ENCODE measurements at regions not wholly inside any gene's neighbourhood (a gene's known extent, or its start where the extent isn't known, plus 50 kb on each side); places are given as distances from the start of the nearest gene placed in this dataset.

GRCh38 chr7:106606120-106606519 lies 54.8 kb downstream of the CCDC71L start:
- Histone ChIP-seq H3K4me1 (ENCODE audit: control insufficient read depth, insufficient read depth, low read length) (no peaks in the 10 kb centered on the region), H3K9me3 (ENCODE audit: control insufficient read depth, insufficient read depth, low read depth, low read length) (no peaks in the 10 kb centered on the region), H3K36me3 (ENCODE audit: control insufficient read depth in 2 of 2, insufficient read depth in 1 of 2, low read length in 2 of 2) (no peaks in the 10 kb centered on the region), H3K4me3 (ENCODE audit: low read depth, low read length) (no peak overlapping the region), H3K27ac (ENCODE audit: extremely low read depth, low read depth, low read length) (no peak overlapping the region)
- POLR2A ChIA-PET: no interaction called here
- CTCF ChIA-PET: no interaction called here
- TF ChIP-seq ZNF544 (tag by site-specific recombination; IDR thresholded peaks at IDR 0.05): no peak
- TF ChIP-seq, protein P1, sequence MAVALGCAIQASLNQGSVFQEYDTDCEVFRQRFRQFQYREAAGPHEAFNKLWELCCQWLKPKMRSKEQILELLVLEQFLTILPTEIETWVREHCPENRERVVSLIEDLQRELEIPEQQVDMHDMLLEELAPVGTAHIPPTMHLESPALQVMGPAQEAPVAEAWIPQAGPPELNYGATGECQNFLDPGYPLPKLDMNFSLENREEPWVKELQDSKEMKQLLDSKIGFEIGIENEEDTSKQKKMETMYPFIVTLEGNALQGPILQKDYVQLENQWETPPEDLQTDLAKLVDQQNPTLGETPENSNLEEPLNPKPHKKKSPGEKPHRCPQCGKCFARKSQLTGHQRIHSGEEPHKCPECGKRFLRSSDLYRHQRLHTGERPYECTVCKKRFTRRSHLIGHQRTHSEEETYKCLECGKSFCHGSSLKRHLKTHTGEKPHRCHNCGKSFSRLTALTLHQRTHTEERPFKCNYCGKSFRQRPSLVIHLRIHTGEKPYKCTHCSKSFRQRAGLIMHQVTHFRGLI (tag by site-specific recombination; IDR thresholded peaks at IDR 0.05): no peak
- no peak for TF ChIP-seq ZNF140 (tag by site-specific recombination; IDR thresholded peaks at IDR 0.05)
- no peak for TF ChIP-seq ZNF792 (tag by site-specific recombination; IDR thresholded peaks at IDR 0.05)

- no peaks in the 10 kb centered on the region for H3K4me1 ChIP-seq (ENCODE audit: control insufficient read depth, insufficient read depth, low read length)
- no peaks in the 10 kb centered on the region for H3K9me3 ChIP-seq (ENCODE audit: control insufficient read depth, insufficient read depth, low read depth, low read length)
- H3K27ac ChIP-seq (ENCODE audit: extremely low read depth, low read depth, low read length): no peak overlapping the region
- POLR2A ChIA-PET: no interaction called here
- CTCF ChIA-PET: interaction anchor here (0.6 kb wide), 1 partner anchor 59 kb away, joined by 3 read pairs; no protein-coding TSS in a partner anchor
- H3K4me3 ChIP-seq (ENCODE audit: low read depth, low read length): no peak overlapping the region
- TF ChIP-seq ZBTB44 (tag by site-specific recombination; IDR thresholded peaks at IDR 0.05) (no peak), EGR2 (tag by site-specific recombination; IDR thresholded peaks at IDR 0.05; ENCODE audit: low read depth) (no peak), ZNF791 (tag by site-specific recombination; IDR thresholded peaks at IDR 0.05) (no peak), GLIS2 (tag by site-specific recombination; IDR thresholded peaks at IDR 0.05) (no peak), GLI4 (tag by site-specific recombination; IDR thresholded peaks at IDR 0.05) (no peak), ZNF837 (tag by site-specific recombination; IDR thresholded peaks at IDR 0.05) (no peak), ZNF514 (tag by site-specific recombination; IDR thresholded peaks at IDR 0.05) (no peak), HOXA7 (CRISPR knock-in tag; IDR thresholded peaks at IDR 0.05; ENCODE audit: borderline replicate concordance) (no peak), ZNF121 (tag by site-specific recombination; IDR thresholded peaks at IDR 0.05) (no peak), ZNF248 (tag by site-specific recombination; IDR thresholded peaks at IDR 0.05) (no peak), ZNF549 (tag by site-specific recombination; IDR thresholded peaks at IDR 0.05) (no peak), SETDB1 (IDR thresholded peaks at IDR 0.05; ENCODE audit: insufficient read length, low read length) (no peak), KLF1 (tag by site-specific recombination; IDR thresholded peaks at IDR 0.05) (no peak), ZNF112 (tag by site-specific recombination; IDR thresholded peaks at IDR 0.05) (no peak), ZNF311 (tag by site-specific recombination; IDR thresholded peaks at IDR 0.05; ENCODE audit: borderline replicate concordance) (no peak)
- no peaks in the 10 kb centered on the region for H3K36me3 ChIP-seq (ENCODE audit: control insufficient read depth in 2 of 2, insufficient read depth in 1 of 2, low read length in 2 of 2)
These were observed 56.0 kb downstream of the CCDC71L start for GRCh38 chr7:106604971-106605370.

- TF ChIP-seq CTCF (tag by site-specific recombination; IDR thresholded peaks at IDR 0.05) (no peak), ZNF280D (tag by site-specific recombination; IDR thresholded peaks at IDR 0.05) (no peak), ZNF768 (tag by site-specific recombination; IDR thresholded peaks at IDR 0.05) (no peak)
- TF ChIP-seq, protein P2, sequence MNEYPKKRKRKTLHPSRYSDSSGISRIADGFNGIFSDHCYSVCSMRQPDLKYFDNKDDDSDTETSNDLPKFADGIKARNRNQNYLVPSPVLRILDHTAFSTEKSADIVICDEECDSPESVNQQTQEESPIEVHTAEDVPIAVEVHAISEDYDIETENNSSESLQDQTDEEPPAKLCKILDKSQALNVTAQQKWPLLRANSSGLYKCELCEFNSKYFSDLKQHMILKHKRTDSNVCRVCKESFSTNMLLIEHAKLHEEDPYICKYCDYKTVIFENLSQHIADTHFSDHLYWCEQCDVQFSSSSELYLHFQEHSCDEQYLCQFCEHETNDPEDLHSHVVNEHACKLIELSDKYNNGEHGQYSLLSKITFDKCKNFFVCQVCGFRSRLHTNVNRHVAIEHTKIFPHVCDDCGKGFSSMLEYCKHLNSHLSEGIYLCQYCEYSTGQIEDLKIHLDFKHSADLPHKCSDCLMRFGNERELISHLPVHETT (tag by site-specific recombination; IDR thresholded peaks at IDR 0.05): no peak
- ChIA-PET CTCF (no interaction called here), POLR2A (no interaction called here)
These were observed 56.5 kb downstream of the CCDC71L start for GRCh38 chr7:106604303-106604924.

More at GRCh38 chr7:106604303-106604924, 56.5 kb downstream of the CCDC71L start:
- no peak overlapping the region for H3K4me3 ChIP-seq (ENCODE audit: low read depth, low read length)
- H3K27ac ChIP-seq (ENCODE audit: extremely low read depth, low read depth, low read length): no peak overlapping the region
- H3K36me3 ChIP-seq (ENCODE audit: control insufficient read depth in 2 of 2, insufficient read depth in 1 of 2, low read length in 2 of 2): no peaks in the 10 kb centered on the region
- H3K9me3 ChIP-seq (ENCODE audit: control insufficient read depth, insufficient read depth, low read depth, low read length): no peaks in the 10 kb centered on the region
- H3K4me1 ChIP-seq (ENCODE audit: control insufficient read depth, insufficient read depth, low read length): no peaks in the 10 kb centered on the region
